Stimulated activated CD4-positive, alpha-beta T cell treated with anti-CD3 and anti-CD28 coated beads, Interleukin-2, amount 100 ng/mL, for 48 hours (primary cell): ENCODE measurements at regions not wholly inside any gene's neighbourhood (a gene's known extent, or its start where the extent isn't known, plus 50 kb on each side); places are given as distances from the start of the nearest gene placed in this dataset.
"Not testable (repeated sequence)": the region's sequence is repeated elsewhere in the genome, so short reads cannot be mapped to it uniquely, and the experiment has no call there.

Experiments used
- DNase-seq, 2 donors: peaks; one replicate each; pipeline ENCODE4 v3.0.0-alpha.2; 2020

GRCh38 chr17:64723781-64724180, 61.7 kb upstream of the SMURF2 start:
- DNase-seq = no peak

GRCh38 chr17:64721556-64721955, 59.4 kb upstream of the SMURF2 start:
- not testable (repeated sequence) for DNase-seq

- not testable (repeated sequence) for DNase-seq
These were observed 58.1 kb upstream of the SMURF2 start for GRCh38 chr17:64720253-64720652.

- not testable (repeated sequence) for DNase-seq
These were observed 57.4 kb upstream of the SMURF2 start for GRCh38 chr17:64719517-64719916.

- not testable (repeated sequence) for DNase-seq
These were observed 56.7 kb upstream of the SMURF2 start for GRCh38 chr17:64718816-64719215.

- DNase-seq = no peak
These were observed 56.0 kb upstream of the SMURF2 start for GRCh38 chr17:64718058-64718457.

GRCh38 chr17:64716496-64716895, 54.4 kb upstream of the SMURF2 start:
- DNase-seq = not testable (repeated sequence)

- not testable (repeated sequence) for DNase-seq
These were observed 51.7 kb upstream of the SMURF2 start for GRCh38 chr17:64713786-64714185.

GRCh38 chr17:64712557-64713351, 50.6 kb upstream of the SMURF2 start:
- not testable (repeated sequence) for DNase-seq
